Transverse colon (tissue), 4 donors: ENCODE measurements at regions not wholly inside any gene's neighbourhood (a gene's known extent, or its start where the extent isn't known, plus 50 kb on each side); places are given as distances from the start of the nearest gene placed in this dataset.

ENCODE experiments used
- EP300 ChIP-seq: sonication (generic); formaldehyde crosslinking; IDR thresholded peaks from one replicate; pipeline ENCODE4 v1.6.1; 2017; ENCODE audit warnings: antibody characterized with exemption, low read depth
- POLR2A ChIP-seq: fragments of 450-650 bp; IDR thresholded peaks from one replicate; pipeline ENCODE4 v1.6.1; 2016; ENCODE audit warnings: antibody characterized with exemption, mild to moderate bottlenecking, moderate library complexity
- POLR2AphosphoS5 ChIP-seq, 3 donors: sonication (generic); formaldehyde crosslinking; IDR thresholded peaks; one replicate each; pipeline ENCODE4 v1.6.1; 2016; ENCODE audit warnings: antibody characterized with exemption in 3 of 3
- TF ChIP-seq, protein P1 (sequence below), 5 experiments: fragments of 200-600 bp in 3 of 5; fragments of 450-650 bp in 2 of 5; sonication (generic) in 3 of 5; IDR thresholded peaks; 1 replicate in 2 of 5; 2 replicates in 3 of 5; pipeline ENCODE4 v1.5.1; 2016 to 2017; ENCODE audit warnings: antibody characterized with exemption in 5 of 5, inconsistent platforms in 3 of 5, mild to moderate bottlenecking in 2 of 5, moderate library complexity in 1 of 5

DNA sequence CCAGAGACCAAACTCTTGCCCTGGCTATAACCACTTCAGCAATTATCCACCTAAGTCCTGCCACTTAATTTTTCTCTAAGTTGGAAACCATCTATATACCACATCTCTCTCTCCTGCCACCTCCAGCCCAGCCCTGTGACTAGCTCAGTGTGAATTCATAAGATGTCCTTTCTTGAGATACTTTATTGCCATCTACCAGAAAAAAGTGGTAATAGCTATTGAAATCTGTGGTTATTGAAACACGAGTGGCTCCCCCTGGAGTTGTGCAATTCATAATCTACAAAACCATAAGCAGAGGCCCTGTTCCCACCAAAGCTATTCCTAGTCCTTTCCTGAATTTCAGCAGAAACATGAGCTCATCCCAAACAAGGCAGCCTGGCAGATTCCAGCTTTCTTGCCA is 324.0 kb downstream of the TXNL1 start:
- TF ChIP-seq, protein P1, sequence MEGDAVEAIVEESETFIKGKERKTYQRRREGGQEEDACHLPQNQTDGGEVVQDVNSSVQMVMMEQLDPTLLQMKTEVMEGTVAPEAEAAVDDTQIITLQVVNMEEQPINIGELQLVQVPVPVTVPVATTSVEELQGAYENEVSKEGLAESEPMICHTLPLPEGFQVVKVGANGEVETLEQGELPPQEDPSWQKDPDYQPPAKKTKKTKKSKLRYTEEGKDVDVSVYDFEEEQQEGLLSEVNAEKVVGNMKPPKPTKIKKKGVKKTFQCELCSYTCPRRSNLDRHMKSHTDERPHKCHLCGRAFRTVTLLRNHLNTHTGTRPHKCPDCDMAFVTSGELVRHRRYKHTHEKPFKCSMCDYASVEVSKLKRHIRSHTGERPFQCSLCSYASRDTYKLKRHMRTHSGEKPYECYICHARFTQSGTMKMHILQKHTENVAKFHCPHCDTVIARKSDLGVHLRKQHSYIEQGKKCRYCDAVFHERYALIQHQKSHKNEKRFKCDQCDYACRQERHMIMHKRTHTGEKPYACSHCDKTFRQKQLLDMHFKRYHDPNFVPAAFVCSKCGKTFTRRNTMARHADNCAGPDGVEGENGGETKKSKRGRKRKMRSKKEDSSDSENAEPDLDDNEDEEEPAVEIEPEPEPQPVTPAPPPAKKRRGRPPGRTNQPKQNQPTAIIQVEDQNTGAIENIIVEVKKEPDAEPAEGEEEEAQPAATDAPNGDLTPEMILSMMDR (IDR thresholded peaks at IDR 0.05), result no peak
- TF ChIP-seq POLR2AphosphoS5 (IDR thresholded peaks at IDR 0.05) (no peak), EP300 (no peak), POLR2A (no peak)
